ENCODE measurements at regions not wholly inside any gene's neighbourhood (a gene's known extent, or its start where the extent isn't known, plus 50 kb on each side); places are given as distances from the start of the nearest gene placed in this dataset.

DNA sequence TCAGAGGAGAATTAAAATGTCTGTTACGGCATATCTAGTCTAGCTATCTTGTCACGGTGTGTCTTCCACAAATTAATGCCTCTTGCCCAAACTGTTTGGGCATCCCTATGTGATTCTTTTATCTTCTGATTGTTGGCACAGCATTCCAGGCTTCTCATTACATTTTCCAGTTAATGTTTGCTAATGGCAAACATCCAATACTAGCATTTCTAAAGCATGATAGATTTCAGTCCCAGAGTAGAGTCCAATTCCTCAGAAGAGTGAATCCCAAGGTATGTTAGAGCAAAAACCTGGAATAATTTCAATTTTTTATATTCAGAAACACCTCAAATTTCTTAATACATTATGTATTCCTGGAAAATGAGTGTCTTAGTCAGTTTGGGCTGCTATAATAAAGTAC, 684.5 kb upstream of the SLITRK1 start:
- no peak overlapping the region for H3K4me3 ChIP-seq
- intact Hi-C loops (cut with DNase I) = no loop called here
- no peaks in the 10 kb centered on the region for H3K36me3 ChIP-seq (replicated peaks in 1 of 2)
- no peak for DNase-seq
- no peaks in the 10 kb centered on the region for H3K27me3 ChIP-seq
- no peaks in the 10 kb centered on the region for H3K4me1 ChIP-seq (replicated peaks in 1 of 2)
- no peak for TF ChIP-seq POLR2A (IDR thresholded peaks at IDR 0.05)
- TF ChIP-seq, protein P1, sequence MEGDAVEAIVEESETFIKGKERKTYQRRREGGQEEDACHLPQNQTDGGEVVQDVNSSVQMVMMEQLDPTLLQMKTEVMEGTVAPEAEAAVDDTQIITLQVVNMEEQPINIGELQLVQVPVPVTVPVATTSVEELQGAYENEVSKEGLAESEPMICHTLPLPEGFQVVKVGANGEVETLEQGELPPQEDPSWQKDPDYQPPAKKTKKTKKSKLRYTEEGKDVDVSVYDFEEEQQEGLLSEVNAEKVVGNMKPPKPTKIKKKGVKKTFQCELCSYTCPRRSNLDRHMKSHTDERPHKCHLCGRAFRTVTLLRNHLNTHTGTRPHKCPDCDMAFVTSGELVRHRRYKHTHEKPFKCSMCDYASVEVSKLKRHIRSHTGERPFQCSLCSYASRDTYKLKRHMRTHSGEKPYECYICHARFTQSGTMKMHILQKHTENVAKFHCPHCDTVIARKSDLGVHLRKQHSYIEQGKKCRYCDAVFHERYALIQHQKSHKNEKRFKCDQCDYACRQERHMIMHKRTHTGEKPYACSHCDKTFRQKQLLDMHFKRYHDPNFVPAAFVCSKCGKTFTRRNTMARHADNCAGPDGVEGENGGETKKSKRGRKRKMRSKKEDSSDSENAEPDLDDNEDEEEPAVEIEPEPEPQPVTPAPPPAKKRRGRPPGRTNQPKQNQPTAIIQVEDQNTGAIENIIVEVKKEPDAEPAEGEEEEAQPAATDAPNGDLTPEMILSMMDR (IDR thresholded peaks at IDR 0.05) = no peak
- H3K9me3 ChIP-seq (replicated peaks in 1 of 3) = no peaks in the 10 kb centered on the region
- 87 to 95% (median 92%) methylated on average over 2 of the region's 2 CpGs for WGBS, 4 donors
- no peak overlapping the region for H3K27ac ChIP-seq

DNA sequence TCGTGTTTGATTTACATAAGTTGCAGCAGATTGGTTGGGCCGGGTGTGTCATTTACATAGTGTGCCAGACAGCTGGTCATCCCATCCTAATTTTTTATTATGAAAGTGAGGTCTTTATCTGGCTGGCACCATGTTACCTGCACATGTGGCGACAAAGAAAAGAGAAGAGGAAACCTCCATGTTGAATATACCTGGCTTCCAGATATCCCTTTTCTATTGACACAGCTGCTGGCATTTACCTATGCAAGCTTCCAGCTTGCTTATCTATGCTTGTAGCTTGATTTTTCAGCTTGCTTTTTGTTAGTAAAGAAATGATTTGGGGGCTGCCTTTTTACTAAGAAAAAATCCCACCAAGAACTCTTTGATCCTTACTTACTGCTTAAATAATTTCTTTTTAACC, 681.3 kb upstream of the SLITRK1 start:
- DNase-seq = no peak
- Histone ChIP-seq H3K27me3 (no peaks in the 10 kb centered on the region), H3K27ac (no peak overlapping the region), H3K9me3 (replicated peaks in 1 of 3) (no peaks in the 10 kb centered on the region), H3K36me3 (replicated peaks in 1 of 2) (no peaks in the 10 kb centered on the region), H3K4me1 (replicated peaks in 1 of 2) (no peaks in the 10 kb centered on the region), H3K4me3 (no peak overlapping the region)
- intact Hi-C loops (cut with DNase I) = no loop called here
- 71 to 88% (median 80%) methylated on average over 3 of the region's 3 CpGs for WGBS, 4 donors
- TF ChIP-seq, protein P1 (IDR thresholded peaks at IDR 0.05) = no peak
- TF ChIP-seq POLR2A (IDR thresholded peaks at IDR 0.05) = no peak

DNA sequence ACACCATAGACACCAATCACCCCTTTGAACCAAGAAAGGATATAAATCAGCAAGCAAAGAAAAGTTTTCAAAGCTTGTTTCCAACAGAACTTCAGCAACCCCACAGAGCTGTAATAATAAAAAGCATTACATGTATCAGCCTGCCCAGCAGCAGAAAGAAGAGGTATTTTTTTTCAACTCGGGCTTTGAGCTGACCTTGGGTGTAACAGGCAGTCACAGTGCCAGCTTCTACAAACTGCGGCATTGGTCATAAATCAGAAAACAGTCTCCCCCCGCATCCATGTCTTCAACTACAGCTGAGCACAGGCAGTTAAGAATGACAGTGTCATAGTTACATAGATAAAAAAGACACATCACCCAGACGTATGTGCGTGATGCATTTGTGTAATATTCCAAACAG, 671.0 kb upstream of the SLITRK1 start:
- Histone ChIP-seq H3K36me3 (replicated peaks in 1 of 2) (no peaks in the 10 kb centered on the region), H3K9me3 (replicated peaks in 1 of 3) (no peaks in the 10 kb centered on the region), H3K27me3 (no peaks in the 10 kb centered on the region), H3K4me3 (no peak overlapping the region), H3K4me1 (replicated peaks in 1 of 2) (no peaks in the 10 kb centered on the region), H3K27ac (no peak overlapping the region)
- 7 to 33% (median 15%) methylated on average over 5 of the region's 5 CpGs for WGBS, 4 donors
- intact Hi-C loops (cut with DNase I) = no loop called here
- peak in 5 of 7 donors; percentile 17 to 58 (median 39) for DNase-seq
- TF ChIP-seq, protein P1 (IDR thresholded peaks at IDR 0.05) = no peak
- TF ChIP-seq POLR2A (IDR thresholded peaks at IDR 0.05) = no peak

DNA sequence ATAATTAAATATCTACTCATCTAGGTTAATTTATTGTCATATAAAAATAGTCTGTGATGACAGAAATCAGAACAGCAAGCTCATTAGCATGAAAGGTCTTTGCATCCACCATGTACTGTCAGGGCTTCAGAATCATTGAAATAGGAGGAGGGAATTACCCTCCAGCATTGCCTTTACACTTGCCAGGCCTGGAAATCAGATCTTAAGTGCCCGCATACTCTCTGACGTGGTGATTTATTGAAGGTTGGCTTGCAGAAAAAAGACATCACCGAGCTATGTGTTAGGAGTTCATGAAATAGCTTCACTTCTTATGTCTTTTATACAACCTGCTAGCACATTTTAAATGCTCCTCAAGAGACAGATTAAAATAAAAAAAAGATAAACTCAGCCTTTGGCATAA, 661.7 kb upstream of the SLITRK1 start:
- intact Hi-C loops (cut with DNase I) = no loop called here
- Histone ChIP-seq H3K27me3 (no peaks in the 10 kb centered on the region), H3K27ac (no peak overlapping the region), H3K9me3 (replicated peaks in 1 of 3) (no peaks in the 10 kb centered on the region), H3K36me3 (replicated peaks in 1 of 2) (no peaks in the 10 kb centered on the region), H3K4me3 (no peak overlapping the region), H3K4me1 (replicated peaks in 1 of 2) (no peaks in the 10 kb centered on the region)
- WGBS, 4 donors = 71 to 78% (median 73%) methylated on average over 3 of the region's 3 CpGs
- DNase-seq = no peak
- TF ChIP-seq POLR2A (IDR thresholded peaks at IDR 0.05) = no peak
- TF ChIP-seq, protein P1 (IDR thresholded peaks at IDR 0.05) = no peak

Measured in adrenal gland (tissue), 9 donors.